HG03060 (cell line): ENCODE measurements at regions not wholly inside any gene's neighbourhood (a gene's known extent, or its start where the extent isn't known, plus 50 kb on each side); places are given as distances from the start of the nearest gene placed in this dataset.

ENCODE experiments used
- ATAC-seq: cut with Tn5 transposase; IDR thresholded peaks from one replicate; pipeline ENCODE4 v1.9.1; 2021; ENCODE audit warnings: low read depth, moderate number of reproducible peaks; ENCODE audit not compliant: unreplicated experiment

GRCh38 chr5:125331987-125332598, 585.7 kb upstream of the ZNF608 start:
- no peak for ATAC-seq

GRCh38 chr5:125333416-125333815, 587.0 kb upstream of the ZNF608 start:
- no peak for ATAC-seq

GRCh38 chr5:125336401-125336800, 590.0 kb upstream of the ZNF608 start:
- ATAC-seq = no peak

- ATAC-seq = no peak
Observed at GRCh38 chr5:125337294-125337693, 590.9 kb upstream of the ZNF608 start.

GRCh38 chr5:125338440-125339174, 592.2 kb upstream of the ZNF608 start:
- ATAC-seq = no peak

GRCh38 chr5:125341436-125341835, 595.0 kb upstream of the ZNF608 start:
- ATAC-seq = no peak

GRCh38 chr5:125343015-125343414, 596.6 kb upstream of the ZNF608 start:
- no peak for ATAC-seq

GRCh38 chr5:125346316-125346715, 599.9 kb upstream of the ZNF608 start:
- ATAC-seq = no peak

- no peak for ATAC-seq
Observed at GRCh38 chr5:125348221-125348692, 601.8 kb upstream of the ZNF608 start.

- ATAC-seq = no peak
Observed at GRCh38 chr5:125348936-125349831, 602.7 kb upstream of the ZNF608 start.

- no peak for ATAC-seq
Observed at GRCh38 chr5:125357660-125358059, 611.2 kb upstream of the ZNF608 start.

GRCh38 chr5:125365747-125366146, 619.3 kb upstream of the ZNF608 start:
- ATAC-seq = no peak

- no peak for ATAC-seq
Observed at GRCh38 chr5:125367702-125368101, 621.3 kb upstream of the ZNF608 start.

- no peak for ATAC-seq
Observed at GRCh38 chr5:125370461-125371205, 624.2 kb upstream of the ZNF608 start.

GRCh38 chr5:125372694-125373631, 626.5 kb upstream of the ZNF608 start:
- ATAC-seq = no peak

- ATAC-seq = no peak
Observed at GRCh38 chr5:125375143-125375542, 628.7 kb upstream of the ZNF608 start.

- no peak for ATAC-seq
Observed at GRCh38 chr5:125376059-125376641, 629.7 kb upstream of the ZNF608 start.

- no peak for ATAC-seq
Observed at GRCh38 chr5:125377141-125377540, 630.7 kb upstream of the ZNF608 start.

- ATAC-seq = no peak
Observed at GRCh38 chr5:125381290-125381689, 634.9 kb upstream of the ZNF608 start.
